Type B pancreatic cell (in vitro differentiated cells): ENCODE measurements at regions not wholly inside any gene's neighbourhood (a gene's known extent, or its start where the extent isn't known, plus 50 kb on each side); places are given as distances from the start of the nearest gene placed in this dataset.

Source experiments
- DNase-seq: peaks from one replicate; pipeline ENCODE4 v3.0.0; 2021; ENCODE audit warnings: mixed read lengths; ENCODE audit not compliant: unreplicated experiment; ENCODE audit errors: extremely low spot score
- H3K27ac Mint-ChIP-seq: 2 replicates; pipeline ENCODE4 v1.8.0; 2021; ENCODE audit warnings: mild to moderate bottlenecking, mixed read lengths
- H3K27me3 Mint-ChIP-seq: 2 replicates; pipeline ENCODE4 v1.8.0; 2021; ENCODE audit warnings: mixed read lengths
- H3K36me3 Mint-ChIP-seq: 2 replicates; pipeline ENCODE4 v1.8.0; 2021; ENCODE audit warnings: mixed read lengths
- H3K4me1 Mint-ChIP-seq: one replicate; pipeline ENCODE4 v1.8.0; 2021; ENCODE audit warnings: mixed read lengths; ENCODE audit not compliant: unreplicated experiment
- H3K4me3 Mint-ChIP-seq: 2 replicates; pipeline ENCODE4 v1.8.0; 2021; ENCODE audit warnings: mild to moderate bottlenecking, mixed read lengths
- H3K9me3 Mint-ChIP-seq: 2 replicates; pipeline ENCODE4 v1.8.0; 2021; ENCODE audit warnings: mixed read lengths
- TF ChIP-seq, protein P1 (sequence below): fragments of 200-600 bp; sonication (generic); conservative IDR thresholded peaks from 2 replicates; pipeline ENCODE4 v1.5.0; 2021; ENCODE audit warnings: antibody characterized with exemption, mild to moderate bottlenecking

DNA sequence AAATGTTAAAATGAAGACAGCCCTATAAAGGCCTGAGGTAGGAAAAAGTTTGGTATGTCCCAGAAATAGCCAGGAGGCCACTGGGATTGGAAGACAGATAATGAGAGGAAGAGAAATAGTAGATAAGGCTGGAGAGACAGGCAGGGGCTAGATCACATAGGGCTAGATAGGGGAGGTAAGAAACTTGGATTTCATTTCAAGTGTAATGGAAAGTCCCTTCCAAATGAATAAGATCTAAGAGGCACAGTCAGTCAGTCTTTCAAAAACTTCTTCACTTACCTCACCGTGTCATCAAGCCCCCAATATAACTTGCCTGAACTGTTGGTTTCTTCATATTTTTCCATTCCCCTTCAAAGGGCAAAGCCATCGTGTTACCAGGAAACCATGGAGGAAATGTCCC lies 121.8 kb downstream of the SPCS3 start:
- H3K27me3 Mint-ChIP-seq, result no peaks in the 10 kb centered on the region
- H3K4me3 Mint-ChIP-seq, result no peak overlapping the region
- no peak for DNase-seq
- H3K4me1 Mint-ChIP-seq, result peaks cover 12% of the 10 kb centered on the region
- H3K36me3 Mint-ChIP-seq, result no peaks in the 10 kb centered on the region
- TF ChIP-seq, protein P1, sequence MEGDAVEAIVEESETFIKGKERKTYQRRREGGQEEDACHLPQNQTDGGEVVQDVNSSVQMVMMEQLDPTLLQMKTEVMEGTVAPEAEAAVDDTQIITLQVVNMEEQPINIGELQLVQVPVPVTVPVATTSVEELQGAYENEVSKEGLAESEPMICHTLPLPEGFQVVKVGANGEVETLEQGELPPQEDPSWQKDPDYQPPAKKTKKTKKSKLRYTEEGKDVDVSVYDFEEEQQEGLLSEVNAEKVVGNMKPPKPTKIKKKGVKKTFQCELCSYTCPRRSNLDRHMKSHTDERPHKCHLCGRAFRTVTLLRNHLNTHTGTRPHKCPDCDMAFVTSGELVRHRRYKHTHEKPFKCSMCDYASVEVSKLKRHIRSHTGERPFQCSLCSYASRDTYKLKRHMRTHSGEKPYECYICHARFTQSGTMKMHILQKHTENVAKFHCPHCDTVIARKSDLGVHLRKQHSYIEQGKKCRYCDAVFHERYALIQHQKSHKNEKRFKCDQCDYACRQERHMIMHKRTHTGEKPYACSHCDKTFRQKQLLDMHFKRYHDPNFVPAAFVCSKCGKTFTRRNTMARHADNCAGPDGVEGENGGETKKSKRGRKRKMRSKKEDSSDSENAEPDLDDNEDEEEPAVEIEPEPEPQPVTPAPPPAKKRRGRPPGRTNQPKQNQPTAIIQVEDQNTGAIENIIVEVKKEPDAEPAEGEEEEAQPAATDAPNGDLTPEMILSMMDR, result no peak
- no peak overlapping the region for H3K27ac Mint-ChIP-seq
- H3K9me3 Mint-ChIP-seq, result peaks cover 3% of the 10 kb centered on the region

DNA sequence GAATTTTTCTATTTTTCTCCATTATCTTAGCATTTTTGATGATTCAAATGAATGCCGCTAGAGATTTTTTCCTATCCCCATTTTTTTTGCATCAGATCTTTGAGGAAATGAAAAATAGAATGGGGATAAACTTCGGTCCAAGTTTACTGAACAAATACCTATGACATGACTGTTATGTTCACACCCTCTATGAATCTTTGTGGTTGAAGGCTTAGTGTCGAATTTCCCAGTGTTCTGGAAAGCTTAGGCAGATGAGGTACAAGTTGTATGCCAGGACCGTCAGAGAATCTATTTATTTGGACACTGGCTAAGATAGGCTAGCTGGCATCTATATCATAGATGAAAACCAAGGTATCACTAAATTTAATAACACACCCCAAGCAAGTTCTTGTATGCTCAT lies 123.4 kb downstream of the SPCS3 start:
- Mint-ChIP-seq H3K27me3 (no peaks in the 10 kb centered on the region), H3K4me1 (peaks cover 12% of the 10 kb centered on the region), H3K27ac (no peak overlapping the region), H3K9me3 (peaks cover 3% of the 10 kb centered on the region), H3K36me3 (no peaks in the 10 kb centered on the region), H3K4me3 (no peak overlapping the region)
- TF ChIP-seq, protein P1, result no peak
- DNase-seq, result no peak

DNA sequence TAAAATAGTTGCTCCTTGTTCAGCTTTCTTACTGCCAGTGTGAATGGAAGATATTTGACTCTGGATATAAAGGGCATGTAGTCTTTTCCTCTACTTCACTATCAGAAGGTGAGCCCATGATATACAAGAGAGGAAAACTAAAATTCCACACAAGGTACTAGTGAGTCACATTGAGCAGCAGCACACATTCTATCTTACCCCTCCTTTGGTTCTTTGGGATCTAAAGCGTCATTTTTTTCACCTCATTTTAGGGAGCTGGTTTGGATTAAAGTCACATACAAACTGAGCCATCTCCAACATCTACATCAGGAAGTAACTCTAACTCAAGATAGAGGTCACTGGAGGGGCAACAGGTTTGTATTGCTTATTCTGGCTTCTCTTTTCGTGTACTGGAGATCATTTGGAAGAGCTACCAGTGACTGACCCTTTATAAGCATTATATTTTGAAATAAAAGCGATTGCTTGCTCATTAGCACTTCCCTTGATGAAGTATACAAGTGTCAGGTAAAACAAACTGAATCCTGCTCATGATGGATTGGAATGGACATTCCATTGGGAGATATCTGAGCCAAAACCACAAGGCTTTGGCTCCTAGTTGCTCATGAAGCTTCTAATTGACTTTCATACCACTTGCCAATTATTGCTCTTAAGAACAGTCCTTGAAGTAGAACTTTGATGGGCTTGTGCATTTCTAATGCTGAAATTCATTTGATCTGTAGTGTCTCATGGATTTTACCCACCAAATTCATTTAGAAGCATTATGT lies 124.1 kb downstream of the SPCS3 start:
- TF ChIP-seq, protein P1, result no peak
- Mint-ChIP-seq H3K4me3 (no peak overlapping the region), H3K27ac (no peak overlapping the region), H3K36me3 (no peaks in the 10 kb centered on the region), H3K9me3 (peaks cover 3% of the 10 kb centered on the region), H3K4me1 (peaks cover 12% of the 10 kb centered on the region), H3K27me3 (no peaks in the 10 kb centered on the region)
- DNase-seq, result no peak

DNA sequence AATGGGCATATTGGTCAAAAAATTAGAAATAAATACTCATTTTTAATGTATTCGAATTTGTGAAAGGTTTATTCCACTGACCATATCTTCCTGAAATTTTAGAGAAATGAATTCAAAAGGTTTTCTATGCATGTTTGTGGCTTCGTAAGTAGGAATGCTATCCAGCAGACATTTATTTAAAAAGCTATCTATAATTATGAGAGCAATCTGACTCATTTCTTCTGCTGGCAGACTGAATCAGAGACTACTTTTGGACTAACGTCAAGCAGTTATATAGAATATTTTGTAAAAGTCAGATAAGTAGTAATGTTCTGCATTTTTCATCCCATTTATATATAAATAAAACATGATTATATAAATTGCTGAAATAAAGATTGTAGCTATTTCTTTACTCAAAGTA lies 125.0 kb downstream of the SPCS3 start:
- TF ChIP-seq, protein P1, result no peak
- H3K4me3 Mint-ChIP-seq, result no peak overlapping the region
- no peak overlapping the region for H3K27ac Mint-ChIP-seq
- H3K9me3 Mint-ChIP-seq, result peaks cover 3% of the 10 kb centered on the region
- H3K36me3 Mint-ChIP-seq, result no peaks in the 10 kb centered on the region
- DNase-seq, result no peak
- H3K27me3 Mint-ChIP-seq, result no peaks in the 10 kb centered on the region
- peaks cover 10% of the 10 kb centered on the region for H3K4me1 Mint-ChIP-seq

DNA sequence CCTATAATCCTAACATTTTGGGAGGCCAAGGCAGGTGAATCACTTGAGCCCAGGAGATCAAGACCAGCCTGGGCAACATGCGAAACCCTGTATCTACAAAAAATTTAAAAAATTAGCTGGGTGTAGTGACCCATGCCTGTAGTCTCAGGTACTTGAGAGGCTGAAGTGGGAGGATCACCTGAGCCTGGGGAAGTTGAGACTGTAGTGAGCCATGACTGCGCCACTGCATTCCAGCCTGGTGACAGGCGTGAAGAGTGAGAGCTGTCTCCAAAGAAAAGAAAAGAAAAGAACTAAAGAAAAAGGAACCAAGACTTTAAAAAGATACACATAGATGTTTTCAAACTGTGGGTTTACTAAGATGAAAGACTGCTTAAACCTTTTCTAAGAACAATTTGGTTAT lies 129.0 kb downstream of the SPCS3 start:
- H3K4me1 Mint-ChIP-seq, result peaks cover 5% of the 10 kb centered on the region
- no peaks in the 10 kb centered on the region for H3K27me3 Mint-ChIP-seq
- no peak overlapping the region for H3K4me3 Mint-ChIP-seq
- no peaks in the 10 kb centered on the region for H3K36me3 Mint-ChIP-seq
- DNase-seq, result no peak
- H3K27ac Mint-ChIP-seq, result no peak overlapping the region
- peaks cover 3% of the 10 kb centered on the region for H3K9me3 Mint-ChIP-seq
- TF ChIP-seq, protein P1, result no peak
